ENCODE measurements at regions not wholly inside any gene's neighbourhood (a gene's known extent, or its start where the extent isn't known, plus 50 kb on each side); places are given as distances from the start of the nearest gene placed in this dataset.

DNA sequence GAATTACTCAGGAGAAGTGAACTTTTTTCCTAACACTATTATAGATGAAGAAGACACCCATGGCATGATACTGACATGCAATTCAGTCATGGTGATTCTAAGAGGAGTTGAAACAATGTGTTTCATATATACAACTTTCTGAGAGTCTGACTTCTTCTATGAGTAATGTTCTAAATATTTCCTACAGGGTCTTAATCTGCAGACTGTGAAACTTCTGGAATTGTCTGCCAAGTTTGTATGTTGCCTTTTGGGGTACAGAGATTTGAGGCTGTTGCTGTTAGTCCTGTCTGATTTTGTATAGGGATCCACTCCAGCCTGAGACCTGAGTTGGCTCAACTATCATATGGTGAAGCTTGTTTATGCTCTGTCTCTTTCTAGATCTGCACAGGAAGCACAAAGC is 160.6 kb upstream of the GATB start:
- Histone ChIP-seq H4K20me1 (ENCODE audit: control insufficient read depth, insufficient read depth) (no peaks in the 10 kb centered on the region), H3K4me1 (ENCODE audit: control insufficient read depth, insufficient read depth, low read length) (no peaks in the 10 kb centered on the region), H3K4me2 (ENCODE audit: control insufficient read depth, insufficient read depth) (no peak overlapping the region), H3K9ac (ENCODE audit: control insufficient read depth, insufficient read depth, low read length) (no peak overlapping the region), H3K36me3 (ENCODE audit: control insufficient read depth in 2 of 2, insufficient read depth in 2 of 2, low read length in 1 of 2) (no peaks in the 10 kb centered on the region), H3K27ac (ENCODE audit: control insufficient read depth, insufficient read depth) (no peak overlapping the region), H3K9me3 (replicated peaks; ENCODE audit: control insufficient read depth, insufficient read depth, low read length) (no peaks in the 10 kb centered on the region; the same call in 2 of the 3 replicates), H3K27me3 (replicated peaks in 1 of 2; ENCODE audit: control insufficient read depth in 2 of 2, insufficient read depth in 2 of 2, low read length in 1 of 2) (no peaks in the 10 kb centered on the region), H3K4me3 (no peak overlapping the region), H2AFZ (ENCODE audit: control insufficient read depth, low read depth, low read length) (no peak overlapping the region), H3K79me2 (ENCODE audit: control insufficient read depth, insufficient read depth, low read length) (no peaks in the 10 kb centered on the region)
- in situ Hi-C loops (cut with MboI) = no loop called here
- ChIA-PET CTCF (no interaction called here), SMC1A (ENCODE audit: uncharacterized antibody, unreplicated experiment) (no interaction called here), POLR2A (no interaction called here), RAD21 (ENCODE audit: unreplicated experiment) (no interaction called here)
- BruUV-seq (replicated peaks) = no TSS peak
- ATAC-seq (no peak), DNase-seq (ENCODE audit: low read depth, low spot score) (no peak), FAIRE-seq (no peak)
- intact Hi-C loops (cut with micrococcal nuclease; ENCODE audit: unreplicated experiment) = no loop called here
- TF ChIP-seq RBBP5 (conservative IDR thresholded peaks at IDR 0.05) = no peak

DNA sequence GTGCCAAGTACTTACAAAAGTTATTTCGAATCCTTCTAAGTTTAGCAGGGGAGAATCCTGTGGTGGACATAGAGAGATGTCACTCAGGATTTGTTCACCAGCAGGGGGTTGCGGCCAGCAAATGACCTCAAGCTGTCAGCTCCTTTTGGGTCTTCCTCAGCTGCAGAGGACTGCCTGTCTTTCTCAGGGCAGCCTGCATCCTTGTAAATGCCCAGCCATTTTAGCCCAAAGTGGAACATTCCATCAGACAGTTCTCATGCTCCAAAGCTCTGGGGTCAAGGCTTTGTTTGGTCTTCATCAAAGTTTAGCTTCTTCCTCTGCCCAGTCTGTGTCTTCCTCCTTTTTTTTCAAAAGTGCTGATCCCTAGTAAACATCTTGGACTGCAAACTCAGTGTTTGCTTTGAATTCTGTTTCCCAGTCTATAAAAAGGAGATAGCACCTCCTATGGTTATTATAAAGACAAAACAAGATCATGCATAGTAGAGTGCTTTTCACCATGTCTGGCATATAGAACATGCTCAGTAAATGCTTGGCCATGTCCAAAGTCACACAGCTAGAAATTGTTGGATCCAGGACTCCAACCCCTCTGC is 156.4 kb upstream of the GATB start:
- ATAC-seq = no peak
- H3K9ac ChIP-seq (ENCODE audit: control insufficient read depth, insufficient read depth, low read length) = no peak overlapping the region
- in situ Hi-C loops (cut with MboI) (no loop called here), intact Hi-C loops (cut with micrococcal nuclease; ENCODE audit: unreplicated experiment) (no loop called here)
- ChIA-PET POLR2A (interaction anchor here (1.0 kb wide), 1 partner anchor 9 kb away, joined by 3 read pairs; no protein-coding TSS in a partner anchor), CTCF (interaction anchor here (0.7 to 1.6 kb wide), 4 partner anchors 50 to 902 kb away, joined by 3 read pairs; partner anchors contain the start of gene LRBA), RAD21 (ENCODE audit: unreplicated experiment) (no interaction called here), SMC1A (ENCODE audit: uncharacterized antibody, unreplicated experiment) (interaction anchor here (0.7 to 1.4 kb wide), 6 partner anchors 11 to 115 kb away, joined by 3 to 4 read pairs (median 3); no protein-coding TSS in a partner anchor)
- TF ChIP-seq ZNF384 (IDR thresholded peaks at IDR 0.05; ENCODE audit: borderline replicate concordance, low read depth, low read length) (no peak), FOXK2 (IDR thresholded peaks at IDR 0.05) (no peak), RAD21 (IDR thresholded peaks at IDR 0.05; ENCODE audit: insufficient read depth, low read depth, low read length) (0 out of 2 replicates have a peak, but pooled peaks have one; percentile 20), SREBF2 (IDR thresholded peaks at IDR 0.05; ENCODE audit: low read length) (no peak)
- FAIRE-seq = no peak
- no peak overlapping the region for H2AFZ ChIP-seq (ENCODE audit: control insufficient read depth, low read depth, low read length)
- no peak overlapping the region for H3K27ac ChIP-seq (ENCODE audit: control insufficient read depth, insufficient read depth)
- H3K4me1 ChIP-seq (ENCODE audit: control insufficient read depth, insufficient read depth, low read length) = no peaks in the 10 kb centered on the region; the same call in 1 of the 2 replicates
- no peak overlapping the region for H3K4me3 ChIP-seq
- BruUV-seq (replicated peaks) = no TSS peak
- no peak overlapping the region for H3K4me2 ChIP-seq (ENCODE audit: control insufficient read depth, insufficient read depth)
- no peaks in the 10 kb centered on the region for H3K27me3 ChIP-seq (replicated peaks in 1 of 2; ENCODE audit: control insufficient read depth in 2 of 2, insufficient read depth in 2 of 2, low read length in 1 of 2)
- WGBS (ENCODE audit: insufficient coverage, insufficient replicate concordance, low lambda C conversion rate, missing lambda C conversion rate) = 50% methylated on average over 2 of the region's 2 CpGs
- no peaks in the 10 kb centered on the region for H3K36me3 ChIP-seq (ENCODE audit: control insufficient read depth in 2 of 2, insufficient read depth in 2 of 2, low read length in 1 of 2)
- DNase-seq (ENCODE audit: low read depth, low spot score) = no peak
- H3K79me2 ChIP-seq (ENCODE audit: control insufficient read depth, insufficient read depth, low read length) = no peaks in the 10 kb centered on the region
- H4K20me1 ChIP-seq (ENCODE audit: control insufficient read depth, insufficient read depth) = no peaks in the 10 kb centered on the region
- no peaks in the 10 kb centered on the region for H3K9me3 ChIP-seq (replicated peaks; ENCODE audit: control insufficient read depth, insufficient read depth, low read length)

Data from GM12878 (cell line).